RWPE2 (cell line): ENCODE measurements at regions not wholly inside any gene's neighbourhood (a gene's known extent, or its start where the extent isn't known, plus 50 kb on each side); places are given as distances from the start of the nearest gene placed in this dataset.
"Not testable (repeated sequence)": the region's sequence is repeated elsewhere in the genome, so short reads cannot be mapped to it uniquely, and the experiment has no call there.

Source experiments
- ATAC-seq: fragments of 200-7000 bp; cut with Tn5 transposase; 3 replicates; pipeline ENCODE4 v1.9.1; 2021; ENCODE audit warnings: low read depth
- DNase-seq: peaks from one replicate; pipeline ENCODE4 v3.0.0-alpha.2; 2020; ENCODE audit warnings: low spot score
- H3K27ac ChIP-seq: fragments of 450-650 bp; 2 replicates; pipeline ENCODE4 v1.5.1; 2017; ENCODE audit warnings: mild to moderate bottlenecking; ENCODE audit not compliant: poor library complexity, severe bottlenecking
- H3K27me3 ChIP-seq: fragments of 250-450 bp; sonication (Bioruptor Pico); 2 replicates; pipeline ENCODE4 v1.5.1; 2021; ENCODE audit warnings: mild to moderate bottlenecking, moderate library complexity; ENCODE audit not compliant: insufficient read depth, poor library complexity, severe bottlenecking
- H3K36me3 ChIP-seq: fragments of 250-450 bp; sonication (Bioruptor Pico); 2 replicates; pipeline ENCODE4 v1.5.1; 2020; ENCODE audit warnings: low read depth, mild to moderate bottlenecking, moderate library complexity
- H3K4me1 ChIP-seq: fragments of 250-450 bp; sonication (Bioruptor Pico); 2 replicates; pipeline ENCODE4 v1.5.1; 2021; ENCODE audit warnings: mild to moderate bottlenecking, moderate library complexity; ENCODE audit not compliant: insufficient read depth, poor library complexity, severe bottlenecking
- H3K4me3 ChIP-seq: fragments of 250-450 bp; sonication (Bioruptor Pico); 2 replicates; pipeline ENCODE4 v1.5.1; 2021; ENCODE audit warnings: mild to moderate bottlenecking, moderate library complexity; ENCODE audit not compliant: severe bottlenecking
- H3K9me3 ChIP-seq: fragments of 250-450 bp; sonication (Bioruptor Pico); 2 replicates; pipeline ENCODE4 v1.5.1; 2021; ENCODE audit warnings: mild to moderate bottlenecking, moderate library complexity; ENCODE audit not compliant: severe bottlenecking
- CTCF ChIP-seq: fragments of 450-650 bp; IDR thresholded peaks from one replicate; pipeline ENCODE4 v1.5.1; 2017; ENCODE audit warnings: mild to moderate bottlenecking, moderate library complexity; ENCODE audit not compliant: poor library complexity, severe bottlenecking

GRCh38 chr6:3672339-3672738 lies 79.2 kb downstream of the PXDC1 start:
- H3K4me3 ChIP-seq, DNase-seq, H3K9me3 ChIP-seq, H3K27me3 ChIP-seq, H3K4me1 ChIP-seq, H3K36me3 ChIP-seq, ATAC-seq, H3K27ac ChIP-seq: not testable (repeated sequence)

DNA sequence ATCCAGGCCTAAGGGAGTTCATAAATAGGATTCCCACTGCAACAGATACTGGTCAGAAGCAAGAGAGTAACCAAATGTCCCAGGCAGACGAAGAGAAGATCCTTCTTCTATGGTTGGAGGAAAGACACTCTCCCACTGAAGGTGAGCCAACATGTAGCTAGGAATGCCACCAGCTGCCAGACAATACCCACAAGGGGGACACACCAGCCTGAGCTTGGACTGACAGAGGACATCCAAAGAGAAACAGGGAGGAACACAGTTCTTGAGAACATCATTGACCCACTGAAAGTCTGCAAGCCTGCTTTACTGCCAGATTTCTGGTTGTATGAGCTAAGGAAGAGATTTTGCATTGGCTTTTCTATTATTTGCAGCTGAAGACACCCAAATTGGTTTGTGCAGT lies 80.1 kb downstream of the PXDC1 start:
- ATAC-seq (no peak), DNase-seq (no peak)
- Histone ChIP-seq H3K36me3 (no peaks in the 10 kb centered on the region), H3K4me3 (no peak overlapping the region), H3K9me3 (no peaks in the 10 kb centered on the region), H3K27ac (no peak overlapping the region), H3K27me3 (no peaks in the 10 kb centered on the region), H3K4me1 (no peaks in the 10 kb centered on the region)
- no peak for TF ChIP-seq CTCF

GRCh38 chr6:3670356-3670755 lies 81.2 kb downstream of the PXDC1 start:
- Histone ChIP-seq H3K9me3 (no peaks in the 10 kb centered on the region), H3K4me1 (no peaks in the 10 kb centered on the region), H3K36me3 (no peaks in the 10 kb centered on the region), H3K27me3 (no peaks in the 10 kb centered on the region), H3K4me3 (no peak overlapping the region), H3K27ac (no peak overlapping the region)
- TF ChIP-seq CTCF = no peak
- ATAC-seq = no peak
- no peak for DNase-seq

GRCh38 chr6:3669916-3670315 lies 81.6 kb downstream of the PXDC1 start:
- H3K9me3 ChIP-seq = no peaks in the 10 kb centered on the region
- no peaks in the 10 kb centered on the region for H3K27me3 ChIP-seq
- ATAC-seq (no peak), DNase-seq (no peak)
- no peak for TF ChIP-seq CTCF
- H3K27ac ChIP-seq = no peak overlapping the region
- H3K4me3 ChIP-seq = no peak overlapping the region
- no peaks in the 10 kb centered on the region for H3K36me3 ChIP-seq
- H3K4me1 ChIP-seq = no peaks in the 10 kb centered on the region

DNA sequence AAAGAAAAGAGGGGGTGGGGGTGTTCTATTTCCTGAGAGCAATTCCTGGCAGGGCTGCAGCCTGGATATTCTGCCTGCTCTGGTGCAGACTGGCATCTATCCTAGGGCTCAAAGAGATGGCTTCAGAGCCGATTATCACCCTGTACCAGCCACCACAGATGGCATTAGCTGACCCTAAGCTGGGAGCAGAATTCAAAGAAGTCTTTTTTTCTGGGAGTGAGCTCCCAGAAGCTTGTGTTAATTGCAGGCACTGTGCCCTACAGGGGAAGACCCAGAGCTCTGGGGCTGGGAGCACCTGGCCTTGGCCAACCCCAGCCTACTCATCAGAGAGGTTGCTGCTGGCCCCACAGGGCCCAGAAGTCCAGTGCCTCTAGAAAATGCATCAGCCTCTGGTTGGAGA lies 85.9 kb downstream of the PXDC1 start:
- Histone ChIP-seq H3K4me3 (no peak overlapping the region), H3K36me3 (no peaks in the 10 kb centered on the region), H3K27me3 (no peaks in the 10 kb centered on the region), H3K4me1 (no peaks in the 10 kb centered on the region), H3K9me3 (no peaks in the 10 kb centered on the region), H3K27ac (no peak overlapping the region)
- ATAC-seq (no peak), DNase-seq (no peak)
- TF ChIP-seq CTCF = no peak

DNA sequence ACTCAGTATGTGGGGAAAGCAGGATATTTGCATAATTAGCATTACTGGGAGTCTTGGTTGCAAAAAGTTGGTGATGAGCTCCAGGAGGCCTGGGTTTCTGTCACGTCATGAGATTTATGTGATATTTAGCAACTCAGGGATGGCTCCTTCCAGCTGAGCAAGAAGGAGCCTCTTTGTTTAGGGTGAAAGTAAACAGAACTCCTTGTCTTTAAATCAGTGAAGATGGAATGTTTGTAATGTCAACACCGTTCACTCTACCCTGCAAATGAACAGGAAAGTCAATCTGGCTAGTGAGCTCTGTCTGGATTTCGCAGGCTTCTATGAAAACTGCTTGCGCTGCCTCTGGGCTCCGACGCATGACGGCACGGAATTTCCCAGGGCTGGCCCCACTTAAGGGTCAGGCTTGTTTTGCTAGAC lies 86.9 kb downstream of the PXDC1 start:
- H3K4me1 ChIP-seq = no peaks in the 10 kb centered on the region
- H3K27me3 ChIP-seq = no peaks in the 10 kb centered on the region
- no peak for TF ChIP-seq CTCF
- no peaks in the 10 kb centered on the region for H3K36me3 ChIP-seq
- no peak overlapping the region for H3K27ac ChIP-seq
- H3K9me3 ChIP-seq = no peaks in the 10 kb centered on the region
- DNase-seq = no peak
- no peak for ATAC-seq
- H3K4me3 ChIP-seq = no peak overlapping the region
